HCT116 (cell line): ENCODE measurements at regions not wholly inside any gene's neighbourhood (a gene's known extent, or its start where the extent isn't known, plus 50 kb on each side); places are given as distances from the start of the nearest gene placed in this dataset.
A peak's percentile ranks its signal among the peaks of the same experiment; 100 is the strongest.

ENCODE experiments used
- ATAC-seq: fragments of 200-7000 bp; cut with Tn5 transposase; 2 replicates; pipeline ENCODE4 v1.9.1; 2020; ENCODE audit warnings: mild to moderate bottlenecking, moderate library complexity
- BruUV-seq: library from RNA; stranded (reverse); fragments of 400-500 nt; replicated peaks from 2 replicates; lab custom pipeline; 2021; lab: Mats Ljungman, UMichigan
- CTCF ChIA-PET: fragments of 300-600 bp; sonication (Branson Sonifier 250); formaldehyde crosslinking; loops from one replicate; lab custom pipeline; 2021; ENCODE audit warnings: antibody characterized with exemption; lab: Charles Lee
- POLR2A ChIA-PET: fragments of 300-600, 350-600 bp; sonication (Branson Sonifier 250); formaldehyde crosslinking; loops from one replicate; lab custom pipeline; 2021; ENCODE audit warnings: antibody characterized with exemption; lab: Charles Lee
- RAD21 ChIA-PET, 2 experiments: fragments of 300-600 bp; sonication (Branson Sonifier 250); formaldehyde crosslinking; loops; one replicate each; lab custom pipeline; 2023; ENCODE audit warnings: low total read pairs in 2 of 2; ENCODE audit not compliant: uncharacterized antibody in 2 of 2, unreplicated experiment in 2 of 2, low non-redundant PET in 1 of 2; lab: Charles Lee
- DNase-seq: peaks from one replicate; pipeline ENCODE4 v3.0.0-alpha.2; 2010; ENCODE audit warnings: low read depth, low spot score
- H2AFZ ChIP-seq: fragments of 200-600 bp; shearing (Covaris generic), sonication (generic); 2 replicates; pipeline ENCODE4 v1.6.1; 2017; ENCODE audit warnings: low read depth, mixed run types, mixed read lengths, antibody characterized with exemption, low read length; ENCODE audit not compliant: poor library complexity, severe bottlenecking
- H3K27ac ChIP-seq: 2 replicates; pipeline ENCODE4 v1.5.1; 2012; ENCODE audit warnings: low read depth, low read length
- H3K27me3 ChIP-seq: fragments of 200-600 bp; sonication (generic); 2 replicates; pipeline ENCODE4 v1.6.1; 2016; ENCODE audit warnings: mixed run types, low read length, mixed read lengths; ENCODE audit not compliant: insufficient read depth
- H3K36me3 ChIP-seq, 2 experiments: fragments of 200-500 bp in 1 of 2; fragments of 200-600 bp in 1 of 2; sonication (Bioruptor generic) in 1 of 2; sonication (generic) in 1 of 2; 2 replicates each; pipeline versions ENCODE4 v1.5.1 to v1.6.1; 2014 to 2016; ENCODE audit warnings: low read length in 2 of 2, inconsistent platforms in 1 of 2, mixed read lengths in 1 of 2, mixed run types in 1 of 2; ENCODE audit not compliant: insufficient read depth in 2 of 2, control insufficient read depth in 1 of 2
- H3K4me1 ChIP-seq, 2 experiments: fragments of 200-600 bp in 1 of 2; sonication (generic) in 1 of 2; 2 replicates each; pipeline versions ENCODE4 v1.5.1 to v1.6.1; 2012 to 2017; ENCODE audit warnings: low read length in 2 of 2, inconsistent platforms in 1 of 2, mild to moderate bottlenecking in 1 of 2, mixed read lengths in 1 of 2, mixed run types in 1 of 2, moderate library complexity in 1 of 2; ENCODE audit not compliant: insufficient read depth in 2 of 2, control insufficient read depth in 1 of 2
- H3K4me2 ChIP-seq: fragments of 200-600 bp; sonication (generic); 2 replicates; pipeline ENCODE4 v1.6.1; 2017; ENCODE audit warnings: mixed run types, low read length, mixed read lengths
- H3K4me3 ChIP-seq, 2 experiments: fragments of 200-600 bp in 1 of 2; sonication (generic) in 1 of 2; replicated peaks in 1 of 2; 2 replicates each; pipeline ENCODE4 v1.5.1; 2011 to 2016; ENCODE audit warnings: low read length in 2 of 2, control low read depth in 1 of 2, low read depth in 1 of 2, mild to moderate bottlenecking in 1 of 2, mixed read lengths in 1 of 2, mixed run types in 1 of 2
- H3K79me2 ChIP-seq: fragments of 200-600 bp; sonication (generic); 2 replicates; pipeline ENCODE4 v1.6.1; 2017; ENCODE audit warnings: mild to moderate bottlenecking, mixed run types, low read length, moderate library complexity, mixed read lengths; ENCODE audit not compliant: insufficient read depth
- H3K9ac ChIP-seq: fragments of 200-600 bp; sonication (generic); 2 replicates; pipeline ENCODE4 v1.6.1; 2016; ENCODE audit warnings: low read length, mixed read lengths
- H3K9me2 ChIP-seq: fragments of 200-600 bp; sonication (generic), shearing (Covaris generic); 2 replicates; pipeline ENCODE4 v1.6.1; 2017; ENCODE audit warnings: mixed run types, mild to moderate bottlenecking, moderate library complexity; ENCODE audit not compliant: insufficient read depth
- H3K9me3 ChIP-seq, 2 experiments: fragments of 200-500 bp in 1 of 2; fragments of 200-600 bp in 1 of 2; sonication (Bioruptor generic) in 1 of 2; sonication (generic) in 1 of 2; 2 replicates each; pipeline ENCODE4 v1.6.1; 2014 to 2017; ENCODE audit warnings: low read length in 2 of 2, mixed read lengths in 2 of 2, inconsistent platforms in 1 of 2, low read depth in 1 of 2, mild to moderate bottlenecking in 1 of 2, mixed run types in 1 of 2, moderate library complexity in 1 of 2; ENCODE audit not compliant: control insufficient read depth in 1 of 2, insufficient read depth in 1 of 2
- H4K20me1 ChIP-seq: fragments of 200-600 bp; sonication (generic), shearing (Covaris generic); 2 replicates; pipeline ENCODE4 v1.6.1; 2017; ENCODE audit warnings: mixed run types, mild to moderate bottlenecking, moderate library complexity; ENCODE audit not compliant: insufficient read depth
- EGR1 ChIP-seq: IDR thresholded peaks from 2 replicates; pipeline ENCODE4 v1.6.1; 2012; ENCODE audit warnings: low read depth
- RAD21 ChIP-seq: IDR thresholded peaks from 2 replicates; pipeline ENCODE4 v1.6.1; 2012; ENCODE audit warnings: low read depth, mild to moderate bottlenecking
- intact Hi-C: fragments of 100-400 bp; cut with micrococcal nuclease; formaldehyde crosslinking; loops from 2 replicates; pipeline ENCODE4 v1.10.0; 2022
- TF ChIP-seq, protein P1 (sequence below): IDR thresholded peaks from 2 replicates; pipeline ENCODE4 v1.6.1; 2011; ENCODE audit warnings: mild to moderate bottlenecking, low read length, moderate library complexity; ENCODE audit not compliant: insufficient replicate concordance; ENCODE audit errors: extremely low read depth
- TF ChIP-seq, protein P2 (sequence below), 3 experiments: fragments of 200-600 bp in 1 of 3; sonication (generic) in 1 of 3; IDR thresholded peaks in 2 of 3; conservative IDR thresholded peaks in 1 of 3; 2 replicates each; pipeline ENCODE4 v1.5.1; 2012 to 2017; ENCODE audit warnings: low read depth in 2 of 3, low read length in 2 of 3, antibody characterized with exemption in 1 of 3, borderline replicate concordance in 1 of 3, control low read depth in 1 of 3, mild to moderate bottlenecking in 1 of 3, mixed read lengths in 1 of 3, mixed run types in 1 of 3, moderate library complexity in 1 of 3; ENCODE audit not compliant: insufficient read depth in 1 of 3

DNA sequence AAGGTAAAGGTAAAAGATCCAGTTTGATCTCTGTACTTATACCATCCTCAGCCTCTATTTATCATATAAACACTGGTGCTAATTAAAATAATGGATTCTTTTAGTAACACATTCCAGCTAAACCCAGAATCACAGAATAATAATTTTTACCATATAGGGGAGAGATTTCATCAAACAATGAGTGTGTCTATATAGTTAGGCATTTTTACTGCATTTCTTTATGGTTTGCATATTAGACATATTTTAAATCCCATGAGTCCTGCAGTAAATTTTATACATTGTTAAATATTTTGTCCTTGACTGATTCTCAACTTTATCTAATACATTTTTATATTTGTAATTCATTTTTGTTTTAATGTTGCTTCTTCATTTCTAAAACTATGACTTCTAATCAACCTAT is 323.7 kb upstream of the AGTR1 start (continued):
- no peak for TF ChIP-seq EGR1

DNA sequence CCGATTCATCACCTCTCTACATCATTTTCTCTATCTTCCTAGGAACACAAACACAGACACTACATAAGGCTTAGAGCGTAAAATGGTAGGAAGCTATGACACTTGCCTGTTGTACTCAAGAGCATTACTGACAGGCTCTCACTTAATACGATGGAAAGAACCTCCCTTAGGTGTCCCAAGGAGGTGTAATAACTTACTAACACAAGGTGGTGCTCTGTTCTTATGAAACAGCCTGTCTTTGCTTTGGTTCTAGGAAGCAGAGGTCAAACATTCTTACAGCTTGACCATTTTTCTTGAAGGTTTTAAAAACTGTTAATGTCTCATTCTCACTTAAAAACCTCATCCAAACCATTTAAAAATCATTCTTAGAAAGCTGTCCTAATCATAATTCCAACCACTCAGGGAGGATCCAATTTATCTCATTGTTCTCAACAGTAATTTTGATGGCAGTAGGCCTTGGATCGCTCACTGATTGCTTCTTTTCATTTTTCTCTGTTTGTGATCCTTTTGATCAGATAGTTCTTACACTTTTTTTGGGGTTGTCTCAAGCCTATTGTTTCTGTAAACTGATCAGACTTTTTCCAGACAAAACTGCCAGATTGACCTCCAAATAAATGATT is 317.8 kb upstream of the AGTR1 start:
- DNase-seq = peak; percentile 65
- intact Hi-C loops = loop anchor here (1.0 to 5.0 kb wide), 4 partner anchors 77 to 563 kb away; no protein-coding TSS in a partner anchor
- CTCF ChIA-PET = interaction anchor here (0.6 to 3.4 kb wide), 12 partner anchors 12 to 651 kb away, joined by 3 to 65 read pairs (median 9); no protein-coding TSS in a partner anchor

More for the DNA sequence above, 317.8 kb upstream of the AGTR1 start:
- no peak overlapping the region for H3K4me2 ChIP-seq
- H3K9me3 ChIP-seq = no peaks in the 10 kb centered on the region
- H3K9me2 ChIP-seq = no peaks in the 10 kb centered on the region
- BruUV-seq = no TSS peak
- RAD21 ChIA-PET = interaction anchor here (1.0 to 2.9 kb wide), 3 partner anchors 80 to 339 kb away, joined by 3 to 10 read pairs (median 8); no protein-coding TSS in a partner anchor
- no peaks in the 10 kb centered on the region for H4K20me1 ChIP-seq
- H3K4me1 ChIP-seq = no peaks in the 10 kb centered on the region
- POLR2A ChIA-PET = no interaction called here
- TF ChIP-seq, protein P1, sequence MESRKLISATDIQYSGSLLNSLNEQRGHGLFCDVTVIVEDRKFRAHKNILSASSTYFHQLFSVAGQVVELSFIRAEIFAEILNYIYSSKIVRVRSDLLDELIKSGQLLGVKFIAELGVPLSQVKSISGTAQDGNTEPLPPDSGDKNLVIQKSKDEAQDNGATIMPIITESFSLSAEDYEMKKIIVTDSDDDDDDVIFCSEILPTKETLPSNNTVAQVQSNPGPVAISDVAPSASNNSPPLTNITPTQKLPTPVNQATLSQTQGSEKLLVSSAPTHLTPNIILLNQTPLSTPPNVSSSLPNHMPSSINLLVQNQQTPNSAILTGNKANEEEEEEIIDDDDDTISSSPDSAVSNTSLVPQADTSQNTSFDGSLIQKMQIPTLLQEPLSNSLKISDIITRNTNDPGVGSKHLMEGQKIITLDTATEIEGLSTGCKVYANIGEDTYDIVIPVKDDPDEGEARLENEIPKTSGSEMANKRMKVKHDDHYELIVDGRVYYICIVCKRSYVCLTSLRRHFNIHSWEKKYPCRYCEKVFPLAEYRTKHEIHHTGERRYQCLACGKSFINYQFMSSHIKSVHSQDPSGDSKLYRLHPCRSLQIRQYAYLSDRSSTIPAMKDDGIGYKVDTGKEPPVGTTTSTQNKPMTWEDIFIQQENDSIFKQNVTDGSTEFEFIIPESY = no peak
- peak; percentile 86 for TF ChIP-seq RAD21
- TF ChIP-seq, protein P2, sequence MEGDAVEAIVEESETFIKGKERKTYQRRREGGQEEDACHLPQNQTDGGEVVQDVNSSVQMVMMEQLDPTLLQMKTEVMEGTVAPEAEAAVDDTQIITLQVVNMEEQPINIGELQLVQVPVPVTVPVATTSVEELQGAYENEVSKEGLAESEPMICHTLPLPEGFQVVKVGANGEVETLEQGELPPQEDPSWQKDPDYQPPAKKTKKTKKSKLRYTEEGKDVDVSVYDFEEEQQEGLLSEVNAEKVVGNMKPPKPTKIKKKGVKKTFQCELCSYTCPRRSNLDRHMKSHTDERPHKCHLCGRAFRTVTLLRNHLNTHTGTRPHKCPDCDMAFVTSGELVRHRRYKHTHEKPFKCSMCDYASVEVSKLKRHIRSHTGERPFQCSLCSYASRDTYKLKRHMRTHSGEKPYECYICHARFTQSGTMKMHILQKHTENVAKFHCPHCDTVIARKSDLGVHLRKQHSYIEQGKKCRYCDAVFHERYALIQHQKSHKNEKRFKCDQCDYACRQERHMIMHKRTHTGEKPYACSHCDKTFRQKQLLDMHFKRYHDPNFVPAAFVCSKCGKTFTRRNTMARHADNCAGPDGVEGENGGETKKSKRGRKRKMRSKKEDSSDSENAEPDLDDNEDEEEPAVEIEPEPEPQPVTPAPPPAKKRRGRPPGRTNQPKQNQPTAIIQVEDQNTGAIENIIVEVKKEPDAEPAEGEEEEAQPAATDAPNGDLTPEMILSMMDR (IDR thresholded peaks at IDR 0.05 in 2 of 3, conservative IDR thresholded peaks at IDR 0.05 in 1 of 3; ENCODE audit: borderline replicate concordance in 1 of 3, insufficient read depth in 1 of 3, low read depth in 2 of 3, low read length in 2 of 3) = peak; percentile 49 to 66 (median 63); a peak in 5 of 6 replicates
- TF ChIP-seq, all 23 proteins: peak for 2
- ATAC-seq = peak; percentile 99
- Histone ChIP-seq H3K27me3 (no peaks in the 10 kb centered on the region), H3K4me3 (no peak overlapping the region), H3K27ac (no peak overlapping the region), H2AFZ (peak overlapping the region; percentile 85), H3K9ac (no peak overlapping the region), H3K36me3 (no peaks in the 10 kb centered on the region), H3K79me2 (no peaks in the 10 kb centered on the region)
